ENCODE measurements at regions not wholly inside any gene's neighbourhood (a gene's known extent, or its start where the extent isn't known, plus 50 kb on each side); places are given as distances from the start of the nearest gene placed in this dataset.

- no peaks in the 10 kb centered on the region for H3K27me3 Mint-ChIP-seq
- POLR2A ChIA-PET, result no interaction called here
- H3K36me3 Mint-ChIP-seq, result no peaks in the 10 kb centered on the region
- CTCF ChIA-PET, result interaction anchor here (0.6 kb wide), 1 partner anchor 1850 kb away, joined by 3 read pairs; no protein-coding TSS in a partner anchor
- no peaks in the 10 kb centered on the region for H3K4me1 Mint-ChIP-seq (ENCODE audit: low read depth)
- no peak overlapping the region for H3K4me3 Mint-ChIP-seq
- H3K27ac Mint-ChIP-seq, result no peak overlapping the region
- no peak for DNase-seq
- peaks cover 15% of the 10 kb centered on the region for H3K9me3 Mint-ChIP-seq
- intact Hi-C loops (cut with micrococcal nuclease), result no loop called here
These were observed 1599.2 kb downstream of the MAT2B start for GRCh38 chr5:165104611-165105010.

- POLR2A ChIA-PET, result no interaction called here
- H3K27ac Mint-ChIP-seq, result no peak overlapping the region
- intact Hi-C loops (cut with micrococcal nuclease), result no loop called here
- CTCF ChIA-PET, result no interaction called here
- no peak overlapping the region for H3K4me3 Mint-ChIP-seq
- peaks cover 17% of the 10 kb centered on the region for H3K9me3 Mint-ChIP-seq
- H3K27me3 Mint-ChIP-seq, result no peaks in the 10 kb centered on the region
- H3K4me1 Mint-ChIP-seq (ENCODE audit: low read depth), result no peaks in the 10 kb centered on the region
- no peaks in the 10 kb centered on the region for H3K36me3 Mint-ChIP-seq
- DNase-seq, result no peak
These were observed 1603.4 kb downstream of the MAT2B start for GRCh38 chr5:165108809-165109208.

- intact Hi-C loops (cut with micrococcal nuclease), result no loop called here
- H3K36me3 Mint-ChIP-seq, result no peaks in the 10 kb centered on the region
- ChIA-PET POLR2A (no interaction called here), CTCF (no interaction called here)
- H3K4me3 Mint-ChIP-seq, result no peak overlapping the region
- no peak overlapping the region for H3K27ac Mint-ChIP-seq
- H3K9me3 Mint-ChIP-seq, result peaks cover 11% of the 10 kb centered on the region
- no peaks in the 10 kb centered on the region for H3K4me1 Mint-ChIP-seq (ENCODE audit: low read depth)
- H3K27me3 Mint-ChIP-seq, result no peaks in the 10 kb centered on the region
- DNase-seq, result no peak
These were observed 1613.8 kb downstream of the MAT2B start for GRCh38 chr5:165119175-165119574.

- no peaks in the 10 kb centered on the region for H3K4me1 Mint-ChIP-seq (ENCODE audit: low read depth)
- ChIA-PET POLR2A (no interaction called here), CTCF (no interaction called here)
- H3K4me3 Mint-ChIP-seq, result no peak overlapping the region
- intact Hi-C loops (cut with micrococcal nuclease), result no loop called here
- no peak for DNase-seq
- peaks cover 10% of the 10 kb centered on the region for H3K9me3 Mint-ChIP-seq
- no peak overlapping the region for H3K27ac Mint-ChIP-seq
- H3K27me3 Mint-ChIP-seq, result no peaks in the 10 kb centered on the region
- no peaks in the 10 kb centered on the region for H3K36me3 Mint-ChIP-seq
These were observed 1621.2 kb downstream of the MAT2B start for GRCh38 chr5:165126598-165126997.

GRCh38 chr5:165127941-165128340 lies 1622.5 kb downstream of the MAT2B start:
- H3K9me3 Mint-ChIP-seq, result peaks cover 10% of the 10 kb centered on the region
- no peak overlapping the region for H3K4me3 Mint-ChIP-seq
- intact Hi-C loops (cut with micrococcal nuclease), result no loop called here
- no peak for DNase-seq
- ChIA-PET POLR2A (no interaction called here), CTCF (no interaction called here)
- H3K36me3 Mint-ChIP-seq, result no peaks in the 10 kb centered on the region
- no peaks in the 10 kb centered on the region for H3K27me3 Mint-ChIP-seq
- no peaks in the 10 kb centered on the region for H3K4me1 Mint-ChIP-seq (ENCODE audit: low read depth)
- H3K27ac Mint-ChIP-seq, result no peak overlapping the region

GRCh38 chr5:165130656-165131055 lies 1625.2 kb downstream of the MAT2B start:
- Mint-ChIP-seq H3K36me3 (no peaks in the 10 kb centered on the region), H3K4me1 (ENCODE audit: low read depth) (no peaks in the 10 kb centered on the region), H3K27me3 (no peaks in the 10 kb centered on the region), H3K27ac (no peak overlapping the region), H3K9me3 (peaks cover 20% of the 10 kb centered on the region), H3K4me3 (no peak overlapping the region)
- intact Hi-C loops (cut with micrococcal nuclease), result no loop called here
- POLR2A ChIA-PET, result no interaction called here
- CTCF ChIA-PET, result no interaction called here
- DNase-seq, result no peak

GRCh38 chr5:165134155-165134554 lies 1628.7 kb downstream of the MAT2B start:
- ChIA-PET CTCF (no interaction called here), POLR2A (no interaction called here)
- Mint-ChIP-seq H3K4me1 (ENCODE audit: low read depth) (no peaks in the 10 kb centered on the region), H3K4me3 (no peak overlapping the region), H3K9me3 (peaks cover 24% of the 10 kb centered on the region), H3K27me3 (no peaks in the 10 kb centered on the region), H3K27ac (no peak overlapping the region), H3K36me3 (no peaks in the 10 kb centered on the region)
- intact Hi-C loops (cut with micrococcal nuclease), result no loop called here
- DNase-seq, result no peak

- ChIA-PET POLR2A (no interaction called here), CTCF (no interaction called here)
- H3K27ac Mint-ChIP-seq, result no peak overlapping the region
- H3K9me3 Mint-ChIP-seq, result peaks cover 17% of the 10 kb centered on the region
- no peaks in the 10 kb centered on the region for H3K4me1 Mint-ChIP-seq (ENCODE audit: low read depth)
- no peak overlapping the region for H3K4me3 Mint-ChIP-seq
- intact Hi-C loops (cut with micrococcal nuclease), result no loop called here
- no peaks in the 10 kb centered on the region for H3K27me3 Mint-ChIP-seq
- no peak for DNase-seq
- H3K36me3 Mint-ChIP-seq, result no peaks in the 10 kb centered on the region
These were observed 1630.1 kb downstream of the MAT2B start for GRCh38 chr5:165135565-165135964.

- DNase-seq, result no peak
- Mint-ChIP-seq H3K9me3 (peaks cover 17% of the 10 kb centered on the region), H3K36me3 (no peaks in the 10 kb centered on the region), H3K4me1 (ENCODE audit: low read depth) (no peaks in the 10 kb centered on the region), H3K27ac (no peak overlapping the region), H3K4me3 (no peak overlapping the region), H3K27me3 (no peaks in the 10 kb centered on the region)
- intact Hi-C loops (cut with micrococcal nuclease), result no loop called here
- CTCF ChIA-PET, result no interaction called here
- POLR2A ChIA-PET, result no interaction called here
These were observed 1632.3 kb downstream of the MAT2B start for GRCh38 chr5:165137701-165138100.

GRCh38 chr5:165138236-165138635 lies 1632.8 kb downstream of the MAT2B start:
- H3K27me3 Mint-ChIP-seq, result no peaks in the 10 kb centered on the region

GRCh38 chr5:165139262-165139661 lies 1633.8 kb downstream of the MAT2B start:
- no peak for DNase-seq
- Mint-ChIP-seq H3K36me3 (no peaks in the 10 kb centered on the region), H3K27ac (no peak overlapping the region), H3K4me3 (no peak overlapping the region), H3K27me3 (no peaks in the 10 kb centered on the region), H3K9me3 (peaks cover 11% of the 10 kb centered on the region), H3K4me1 (ENCODE audit: low read depth) (no peaks in the 10 kb centered on the region)
- intact Hi-C loops (cut with micrococcal nuclease), result no loop called here
- ChIA-PET POLR2A (no interaction called here), CTCF (no interaction called here)

More at GRCh38 chr5:165138236-165138635, 1632.8 kb downstream of the MAT2B start:
- DNase-seq, result no peak
- Mint-ChIP-seq H3K9me3 (peaks cover 17% of the 10 kb centered on the region), H3K36me3 (no peaks in the 10 kb centered on the region), H3K4me1 (ENCODE audit: low read depth) (no peaks in the 10 kb centered on the region), H3K4me3 (no peak overlapping the region), H3K27ac (no peak overlapping the region)
- ChIA-PET CTCF (no interaction called here), POLR2A (interaction anchor here (0.6 kb wide), 1 partner anchor 328 kb away, joined by 3 read pairs; no protein-coding TSS in a partner anchor)
- intact Hi-C loops (cut with micrococcal nuclease), result no loop called here

GRCh38 chr5:165139721-165140120 lies 1634.3 kb downstream of the MAT2B start:
- H3K4me3 Mint-ChIP-seq, result no peak overlapping the region
- no peak overlapping the region for H3K27ac Mint-ChIP-seq
- DNase-seq, result no peak
- no peaks in the 10 kb centered on the region for H3K36me3 Mint-ChIP-seq
- no peaks in the 10 kb centered on the region for H3K4me1 Mint-ChIP-seq (ENCODE audit: low read depth)
- intact Hi-C loops (cut with micrococcal nuclease), result no loop called here
- peaks cover 11% of the 10 kb centered on the region for H3K9me3 Mint-ChIP-seq
- ChIA-PET POLR2A (no interaction called here), CTCF (no interaction called here)
- no peaks in the 10 kb centered on the region for H3K27me3 Mint-ChIP-seq

GRCh38 chr5:165143741-165144140 lies 1638.3 kb downstream of the MAT2B start:
- no peak overlapping the region for H3K4me3 Mint-ChIP-seq
- peaks cover 4% of the 10 kb centered on the region for H3K9me3 Mint-ChIP-seq
- no peak overlapping the region for H3K27ac Mint-ChIP-seq
- no peaks in the 10 kb centered on the region for H3K36me3 Mint-ChIP-seq
- H3K27me3 Mint-ChIP-seq, result no peaks in the 10 kb centered on the region
- no peaks in the 10 kb centered on the region for H3K4me1 Mint-ChIP-seq (ENCODE audit: low read depth)
- intact Hi-C loops (cut with micrococcal nuclease), result no loop called here
- CTCF ChIA-PET, result no interaction called here
- POLR2A ChIA-PET, result no interaction called here
- DNase-seq, result no peak

GRCh38 chr5:165149431-165149830 lies 1644.0 kb downstream of the MAT2B start:
- ChIA-PET CTCF (no interaction called here), POLR2A (no interaction called here)
- no peak overlapping the region for H3K27ac Mint-ChIP-seq
- no peaks in the 10 kb centered on the region for H3K4me1 Mint-ChIP-seq (ENCODE audit: low read depth)
- intact Hi-C loops (cut with micrococcal nuclease), result no loop called here
- no peaks in the 10 kb centered on the region for H3K36me3 Mint-ChIP-seq
- peaks cover 10% of the 10 kb centered on the region for H3K9me3 Mint-ChIP-seq
- H3K27me3 Mint-ChIP-seq, result no peaks in the 10 kb centered on the region
- H3K4me3 Mint-ChIP-seq, result no peak overlapping the region
- DNase-seq, result no peak
